ENCODE measurements at regions not wholly inside any gene's neighbourhood (a gene's known extent, or its start where the extent isn't known, plus 50 kb on each side); places are given as distances from the start of the nearest gene placed in this dataset.

DNA sequence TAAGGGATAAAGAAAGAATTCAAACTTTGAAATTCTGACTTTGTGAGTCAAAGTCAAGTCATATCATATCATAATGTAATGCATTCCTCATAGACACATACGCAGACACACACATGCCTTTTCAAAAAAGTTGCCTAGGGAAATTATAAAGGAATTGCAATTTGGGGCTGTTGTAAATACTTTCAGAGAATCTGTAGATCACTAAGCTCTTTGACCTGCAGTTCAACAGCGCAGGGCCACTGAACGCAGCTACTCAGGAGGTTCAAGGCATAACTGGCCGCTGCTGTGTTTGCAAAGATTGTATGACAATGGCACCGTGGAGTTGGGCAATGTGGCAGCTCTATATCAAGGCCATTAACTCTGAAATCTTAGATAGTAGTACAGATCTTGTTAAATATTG is 188.4 kb upstream of the THRB start:
- TF ChIP-seq, protein P1, sequence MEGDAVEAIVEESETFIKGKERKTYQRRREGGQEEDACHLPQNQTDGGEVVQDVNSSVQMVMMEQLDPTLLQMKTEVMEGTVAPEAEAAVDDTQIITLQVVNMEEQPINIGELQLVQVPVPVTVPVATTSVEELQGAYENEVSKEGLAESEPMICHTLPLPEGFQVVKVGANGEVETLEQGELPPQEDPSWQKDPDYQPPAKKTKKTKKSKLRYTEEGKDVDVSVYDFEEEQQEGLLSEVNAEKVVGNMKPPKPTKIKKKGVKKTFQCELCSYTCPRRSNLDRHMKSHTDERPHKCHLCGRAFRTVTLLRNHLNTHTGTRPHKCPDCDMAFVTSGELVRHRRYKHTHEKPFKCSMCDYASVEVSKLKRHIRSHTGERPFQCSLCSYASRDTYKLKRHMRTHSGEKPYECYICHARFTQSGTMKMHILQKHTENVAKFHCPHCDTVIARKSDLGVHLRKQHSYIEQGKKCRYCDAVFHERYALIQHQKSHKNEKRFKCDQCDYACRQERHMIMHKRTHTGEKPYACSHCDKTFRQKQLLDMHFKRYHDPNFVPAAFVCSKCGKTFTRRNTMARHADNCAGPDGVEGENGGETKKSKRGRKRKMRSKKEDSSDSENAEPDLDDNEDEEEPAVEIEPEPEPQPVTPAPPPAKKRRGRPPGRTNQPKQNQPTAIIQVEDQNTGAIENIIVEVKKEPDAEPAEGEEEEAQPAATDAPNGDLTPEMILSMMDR (IDR thresholded peaks at IDR 0.05; ENCODE audit: insufficient read depth, low read length) = no peak
- TF ChIP-seq SPI1 (IDR thresholded peaks at IDR 0.05; ENCODE audit: borderline replicate concordance, low read depth) (no peak), POLR2AphosphoS5 (IDR thresholded peaks at IDR 0.05; ENCODE audit: low read depth) (no peak), GABPA (IDR thresholded peaks at IDR 0.05; ENCODE audit: low read depth) (no peak)
- TF ChIP-seq, protein P2, sequence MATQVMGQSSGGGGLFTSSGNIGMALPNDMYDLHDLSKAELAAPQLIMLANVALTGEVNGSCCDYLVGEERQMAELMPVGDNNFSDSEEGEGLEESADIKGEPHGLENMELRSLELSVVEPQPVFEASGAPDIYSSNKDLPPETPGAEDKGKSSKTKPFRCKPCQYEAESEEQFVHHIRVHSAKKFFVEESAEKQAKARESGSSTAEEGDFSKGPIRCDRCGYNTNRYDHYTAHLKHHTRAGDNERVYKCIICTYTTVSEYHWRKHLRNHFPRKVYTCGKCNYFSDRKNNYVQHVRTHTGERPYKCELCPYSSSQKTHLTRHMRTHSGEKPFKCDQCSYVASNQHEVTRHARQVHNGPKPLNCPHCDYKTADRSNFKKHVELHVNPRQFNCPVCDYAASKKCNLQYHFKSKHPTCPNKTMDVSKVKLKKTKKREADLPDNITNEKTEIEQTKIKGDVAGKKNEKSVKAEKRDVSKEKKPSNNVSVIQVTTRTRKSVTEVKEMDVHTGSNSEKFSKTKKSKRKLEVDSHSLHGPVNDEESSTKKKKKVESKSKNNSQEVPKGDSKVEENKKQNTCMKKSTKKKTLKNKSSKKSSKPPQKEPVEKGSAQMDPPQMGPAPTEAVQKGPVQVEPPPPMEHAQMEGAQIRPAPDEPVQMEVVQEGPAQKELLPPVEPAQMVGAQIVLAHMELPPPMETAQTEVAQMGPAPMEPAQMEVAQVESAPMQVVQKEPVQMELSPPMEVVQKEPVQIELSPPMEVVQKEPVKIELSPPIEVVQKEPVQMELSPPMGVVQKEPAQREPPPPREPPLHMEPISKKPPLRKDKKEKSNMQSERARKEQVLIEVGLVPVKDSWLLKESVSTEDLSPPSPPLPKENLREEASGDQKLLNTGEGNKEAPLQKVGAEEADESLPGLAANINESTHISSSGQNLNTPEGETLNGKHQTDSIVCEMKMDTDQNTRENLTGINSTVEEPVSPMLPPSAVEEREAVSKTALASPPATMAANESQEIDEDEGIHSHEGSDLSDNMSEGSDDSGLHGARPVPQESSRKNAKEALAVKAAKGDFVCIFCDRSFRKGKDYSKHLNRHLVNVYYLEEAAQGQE (IDR thresholded peaks at IDR 0.05; ENCODE audit: insufficient replicate concordance, low read depth) = no peak
